GM21528 (cell line): ENCODE measurements at regions not wholly inside any gene's neighbourhood (a gene's known extent, or its start where the extent isn't known, plus 50 kb on each side); places are given as distances from the start of the nearest gene placed in this dataset.

Experiments
- ATAC-seq: cut with Tn5 transposase; IDR thresholded peaks from one replicate; pipeline ENCODE4 v1.9.1; 2021; ENCODE audit warnings: mild to moderate bottlenecking, moderate library complexity; ENCODE audit not compliant: unreplicated experiment, low FRiP score

DNA sequence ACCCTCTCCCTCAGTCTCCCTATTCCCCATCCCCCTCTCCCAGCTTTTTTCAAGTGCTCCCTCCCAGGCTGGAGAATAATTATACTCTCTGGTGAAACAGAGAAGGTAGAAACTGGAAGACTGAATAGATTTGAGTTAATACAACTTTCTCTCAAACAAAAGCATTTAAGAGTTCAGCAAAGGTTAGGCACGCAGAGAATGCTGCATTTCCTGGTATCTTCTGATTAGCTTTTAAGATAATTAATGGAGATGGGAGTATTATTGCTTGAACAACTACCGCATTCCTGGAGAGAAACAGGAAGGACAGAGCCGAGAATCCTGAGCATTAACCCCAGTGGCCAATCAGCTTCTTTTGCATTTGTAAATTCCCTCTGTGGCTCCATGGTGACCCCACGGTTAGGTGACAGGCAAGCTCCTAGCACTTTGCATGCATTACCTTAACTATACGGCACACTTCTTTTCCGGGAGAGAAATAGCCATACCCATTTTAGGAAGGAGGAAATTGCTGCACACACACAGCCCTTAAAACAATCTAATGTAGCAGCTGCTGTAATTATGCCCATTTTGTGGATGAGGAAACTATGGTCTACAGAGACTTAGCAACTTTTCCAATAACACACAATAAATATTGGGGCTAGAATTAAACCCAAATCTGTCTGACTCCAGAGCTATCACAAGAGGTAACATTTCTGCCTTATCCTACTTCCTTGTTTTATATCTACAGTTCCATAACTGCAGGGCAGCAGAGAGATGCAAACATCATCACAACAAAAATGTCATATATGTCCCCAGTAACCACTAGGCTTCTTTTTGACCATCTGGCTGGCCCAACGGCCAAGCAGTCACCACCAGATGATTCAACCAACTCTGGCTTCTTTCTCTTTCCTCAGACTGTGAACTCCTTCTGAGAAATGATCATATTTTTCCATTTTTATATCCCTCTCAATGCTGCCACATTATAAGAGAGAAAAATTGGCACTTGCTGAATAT, 169.9 kb downstream of the CD24 start:
- ATAC-seq, result no peak

DNA sequence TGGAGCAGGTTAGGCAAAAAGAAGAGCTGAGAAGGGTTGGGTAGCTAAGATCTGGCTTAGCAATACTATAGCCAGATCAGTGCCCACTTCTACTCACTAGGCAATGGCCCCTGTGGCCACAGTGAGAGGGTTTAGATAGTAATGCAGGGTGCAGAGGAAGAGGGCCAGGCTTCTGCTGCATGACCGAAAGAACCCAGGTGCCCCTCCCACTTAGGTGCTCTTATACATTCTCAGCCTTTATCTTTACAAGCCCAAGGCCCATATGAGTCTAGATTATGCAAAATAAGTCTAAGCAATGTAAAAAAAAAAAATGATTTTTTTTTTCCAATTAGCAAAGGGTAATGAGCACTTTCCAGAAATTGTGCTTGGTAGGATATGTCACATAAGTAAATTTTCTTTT, 171.3 kb downstream of the CD24 start:
- ATAC-seq, result no peak

DNA sequence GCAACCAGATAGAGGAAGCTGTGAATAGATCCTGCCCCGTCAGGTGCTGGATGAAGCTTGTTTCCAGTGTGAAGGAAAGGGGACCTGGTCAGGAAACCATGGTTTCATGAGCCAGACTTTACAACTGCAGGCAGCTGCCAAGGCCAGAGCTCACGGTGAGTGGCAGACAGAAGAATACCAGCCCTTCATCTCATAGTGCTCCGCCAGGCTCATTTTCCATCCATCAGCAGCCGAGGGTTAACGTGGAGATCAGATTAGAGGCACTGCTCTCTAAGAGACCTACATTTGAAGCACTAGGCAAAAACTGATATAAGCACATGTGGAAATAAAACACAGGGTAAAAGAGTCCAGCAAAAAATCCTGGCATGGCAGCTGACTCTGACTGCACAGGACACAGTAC, 172.4 kb downstream of the CD24 start:
- no peak for ATAC-seq

DNA sequence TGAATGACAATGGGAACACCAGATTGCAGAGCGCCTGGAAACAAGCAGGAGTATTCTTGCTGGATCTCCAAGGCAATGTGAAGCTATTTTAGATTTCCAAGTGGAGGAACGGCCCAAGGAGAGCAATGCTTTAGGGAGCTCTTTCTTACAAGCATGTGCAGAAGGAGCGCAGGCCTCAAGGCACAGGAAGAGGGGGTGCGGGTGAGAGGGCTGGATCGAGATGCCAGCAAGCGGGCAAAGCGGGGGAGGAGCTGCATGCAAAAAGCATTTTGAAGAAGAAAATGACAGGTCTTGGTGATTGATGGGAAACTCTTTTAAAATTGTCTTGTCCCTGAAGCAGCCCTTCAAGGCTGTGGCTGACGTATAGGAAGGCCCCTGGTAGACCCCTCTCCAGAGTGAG, 171.9 kb downstream of the QRSL1 start:
- ATAC-seq, result no peak

- ATAC-seq, result no peak
These were observed 171.0 kb downstream of the QRSL1 start for GRCh38 chr6:106800379-106800778.

GRCh38 chr6:106799031-106799894, 169.9 kb downstream of the QRSL1 start:
- ATAC-seq, result peak; percentile 68

GRCh38 chr6:106797186-106797585, 167.8 kb downstream of the QRSL1 start:
- ATAC-seq, result no peak

DNA sequence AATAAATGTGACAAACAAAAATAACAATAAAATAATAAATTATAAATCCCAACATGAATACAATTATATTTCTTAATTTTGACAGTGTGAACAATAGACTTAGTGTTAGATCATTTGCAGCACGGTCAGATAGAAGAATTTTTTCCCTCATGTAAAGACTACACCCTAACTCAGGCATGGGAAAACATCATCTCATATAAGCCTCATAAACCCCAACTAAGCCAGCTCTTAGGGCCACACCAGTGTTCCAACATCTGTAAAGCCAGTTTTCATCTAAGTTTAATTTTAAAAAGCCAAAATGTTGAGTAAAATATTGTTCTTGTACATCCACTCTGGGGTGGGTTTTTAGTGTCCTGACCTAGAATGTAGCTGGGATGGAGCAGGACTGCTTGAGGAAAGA, 167.4 kb downstream of the QRSL1 start:
- ATAC-seq, result no peak

- ATAC-seq, result no peak
These were observed 164.8 kb downstream of the QRSL1 start for GRCh38 chr6:106794129-106794528.

DNA sequence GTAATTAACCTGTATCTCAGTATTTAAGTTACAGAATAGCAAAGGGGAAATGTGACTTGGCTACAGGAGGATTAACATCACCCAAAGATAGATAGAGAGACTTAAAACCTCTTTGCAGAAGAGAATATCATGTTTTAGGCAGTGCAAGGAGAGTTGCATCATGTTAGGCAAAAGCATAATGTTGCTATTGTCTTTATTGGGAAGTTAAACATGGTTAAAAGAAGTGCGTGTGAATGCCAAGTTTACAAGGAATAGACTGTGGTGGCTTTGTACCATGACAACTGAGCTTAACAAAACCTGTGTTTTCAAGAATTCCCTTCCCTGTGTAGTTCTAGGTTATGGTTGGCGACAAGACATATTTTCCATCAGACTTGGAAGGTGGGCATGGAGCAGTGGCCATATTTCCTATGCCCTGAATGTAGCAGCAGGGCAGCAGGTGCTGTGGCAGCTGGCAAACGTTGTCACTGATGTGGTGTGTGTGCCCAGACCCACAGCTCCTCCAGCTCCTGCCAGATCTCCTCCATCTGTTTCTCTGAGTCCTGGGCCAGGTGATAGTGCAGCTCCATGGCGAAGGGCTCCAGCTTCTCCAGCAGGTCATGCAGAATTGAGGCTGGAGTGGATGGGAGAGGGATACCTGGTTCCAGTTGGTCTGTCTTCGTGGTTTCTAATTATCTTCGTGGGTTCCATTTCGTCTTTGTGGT, 163.3 kb downstream of the QRSL1 start:
- ATAC-seq, result no peak

DNA sequence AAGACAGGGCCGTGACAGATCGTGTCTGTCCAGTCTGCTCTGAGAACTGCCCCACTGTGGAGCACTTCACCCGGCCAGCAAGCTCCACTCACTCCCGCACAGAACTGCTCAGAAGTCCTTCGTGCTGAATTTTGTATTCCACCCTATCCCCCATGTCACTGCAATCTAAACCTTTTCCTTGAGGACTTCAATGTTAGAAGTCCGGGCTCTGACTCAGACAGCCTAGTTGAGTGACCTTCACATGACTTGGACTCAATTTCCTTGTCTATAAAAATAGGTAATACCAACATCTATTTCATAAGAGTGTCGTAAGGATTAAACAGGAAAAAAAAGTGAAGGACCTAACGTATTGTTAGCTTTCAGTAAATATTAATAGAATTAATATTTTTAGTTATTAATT, 161.6 kb downstream of the QRSL1 start:
- no peak for ATAC-seq

- ATAC-seq, result no peak
These were observed 160.9 kb downstream of the QRSL1 start for GRCh38 chr6:106790149-106790770.

DNA sequence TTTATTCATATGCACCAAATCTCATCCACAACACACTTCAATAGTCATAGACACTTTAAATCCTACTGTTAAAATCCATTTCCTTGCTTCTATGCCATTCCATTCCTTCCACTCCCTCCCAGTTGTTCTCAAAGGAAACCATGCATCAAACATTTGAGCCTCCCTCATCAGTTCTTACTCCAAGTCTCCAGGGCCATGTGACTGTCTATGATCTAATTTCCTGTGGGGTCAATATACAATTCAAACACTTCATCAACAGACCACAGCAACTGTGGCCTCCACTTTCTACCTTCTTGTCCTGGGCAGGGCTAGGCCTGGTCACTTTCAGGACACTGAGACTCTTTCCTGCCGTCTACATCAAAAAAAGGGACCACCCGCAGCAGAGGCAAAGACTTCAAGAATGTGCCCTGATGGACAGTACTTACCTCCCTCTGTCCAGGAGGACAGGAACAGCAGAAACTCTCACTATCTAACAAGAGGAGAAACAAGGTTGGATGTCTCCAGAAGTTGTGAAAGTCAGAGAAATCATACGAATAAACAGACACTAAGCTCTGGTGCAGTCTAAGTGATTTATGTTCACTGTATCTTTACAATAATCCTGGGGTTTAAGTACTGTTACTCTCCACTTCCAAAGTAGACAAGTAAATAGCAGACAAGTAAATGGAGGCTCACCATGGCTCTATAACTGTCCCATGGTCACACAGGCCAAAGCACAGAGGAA, 160.2 kb downstream of the QRSL1 start:
- no peak for ATAC-seq

DNA sequence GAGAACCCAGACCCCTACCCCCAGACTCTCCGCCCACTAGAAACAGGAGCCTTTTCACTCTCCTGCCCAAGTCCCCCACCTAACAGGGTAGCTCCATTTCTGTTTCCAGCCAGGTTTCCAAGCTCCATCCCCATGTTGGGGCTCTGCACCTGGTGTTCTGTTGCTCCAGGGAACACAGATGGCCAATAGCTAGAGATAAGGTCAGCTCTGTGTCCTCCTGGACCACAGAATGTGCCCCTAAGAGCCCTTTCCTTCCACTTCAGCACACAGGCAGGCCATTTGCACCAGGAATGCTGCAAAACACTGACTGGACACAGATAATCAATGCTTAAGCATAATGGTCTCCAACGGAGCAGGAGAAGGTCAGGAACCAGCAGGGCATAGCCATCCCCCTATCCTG, 159.4 kb downstream of the QRSL1 start:
- no peak for ATAC-seq

DNA sequence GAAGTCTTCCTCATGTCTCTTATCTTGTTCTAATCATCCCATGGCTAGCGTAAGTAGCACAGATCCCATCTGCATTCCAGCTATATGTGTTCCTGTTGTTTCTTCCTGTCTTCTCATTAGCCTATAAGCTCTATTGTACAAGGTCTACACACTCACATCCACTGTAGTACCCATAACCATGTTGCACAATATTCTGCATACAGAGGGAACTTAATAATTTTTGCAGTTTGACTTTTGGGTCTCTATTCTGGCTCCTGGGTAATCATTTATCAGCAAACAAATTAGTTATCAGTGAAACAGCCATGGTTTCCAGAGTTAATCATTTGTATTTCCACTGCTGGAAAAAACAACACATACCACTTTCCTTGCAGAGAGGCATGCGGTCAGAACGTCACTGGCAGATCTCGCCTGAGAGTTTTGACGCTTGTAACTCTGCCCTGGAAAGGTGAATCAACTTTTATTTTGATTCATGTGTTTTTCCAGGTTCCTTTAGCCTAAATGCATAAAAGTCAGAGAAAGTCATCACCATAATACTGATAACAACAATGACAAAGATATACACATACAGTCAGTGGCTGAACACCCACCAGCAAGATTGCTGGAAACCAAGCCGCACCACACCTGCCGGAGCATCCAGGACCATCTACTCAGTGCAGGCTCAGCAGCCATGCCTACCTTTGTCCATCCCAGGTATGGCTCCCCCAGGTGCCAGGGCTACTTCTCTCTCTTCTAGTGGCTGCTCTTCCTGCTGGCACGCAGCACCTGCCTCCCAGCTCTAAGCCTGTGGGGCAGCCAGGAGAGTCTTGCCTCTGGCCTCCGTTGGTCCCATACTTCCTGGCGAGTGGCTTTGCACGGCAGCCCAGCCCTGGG, 158.2 kb downstream of the QRSL1 start:
- ATAC-seq, result no peak

DNA sequence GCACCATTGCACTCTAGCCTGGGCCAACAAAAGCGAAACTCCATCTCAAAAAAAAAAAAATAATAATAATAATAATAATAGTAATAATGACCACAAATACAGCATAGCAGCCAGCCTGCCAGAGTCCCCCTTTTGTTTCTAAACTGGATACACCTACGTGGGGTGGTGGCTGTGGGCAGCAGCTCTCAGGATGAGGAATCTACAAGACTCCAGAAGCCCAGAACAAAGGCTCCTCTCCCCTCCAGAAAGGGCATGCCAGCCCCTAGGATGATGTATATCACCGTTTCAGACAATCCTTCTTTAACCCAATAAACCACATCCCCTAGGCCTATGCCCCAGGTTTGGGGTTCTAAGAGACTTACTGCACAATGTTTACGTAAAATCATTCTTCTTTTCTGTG, 155.9 kb downstream of the QRSL1 start:
- ATAC-seq, result no peak

DNA sequence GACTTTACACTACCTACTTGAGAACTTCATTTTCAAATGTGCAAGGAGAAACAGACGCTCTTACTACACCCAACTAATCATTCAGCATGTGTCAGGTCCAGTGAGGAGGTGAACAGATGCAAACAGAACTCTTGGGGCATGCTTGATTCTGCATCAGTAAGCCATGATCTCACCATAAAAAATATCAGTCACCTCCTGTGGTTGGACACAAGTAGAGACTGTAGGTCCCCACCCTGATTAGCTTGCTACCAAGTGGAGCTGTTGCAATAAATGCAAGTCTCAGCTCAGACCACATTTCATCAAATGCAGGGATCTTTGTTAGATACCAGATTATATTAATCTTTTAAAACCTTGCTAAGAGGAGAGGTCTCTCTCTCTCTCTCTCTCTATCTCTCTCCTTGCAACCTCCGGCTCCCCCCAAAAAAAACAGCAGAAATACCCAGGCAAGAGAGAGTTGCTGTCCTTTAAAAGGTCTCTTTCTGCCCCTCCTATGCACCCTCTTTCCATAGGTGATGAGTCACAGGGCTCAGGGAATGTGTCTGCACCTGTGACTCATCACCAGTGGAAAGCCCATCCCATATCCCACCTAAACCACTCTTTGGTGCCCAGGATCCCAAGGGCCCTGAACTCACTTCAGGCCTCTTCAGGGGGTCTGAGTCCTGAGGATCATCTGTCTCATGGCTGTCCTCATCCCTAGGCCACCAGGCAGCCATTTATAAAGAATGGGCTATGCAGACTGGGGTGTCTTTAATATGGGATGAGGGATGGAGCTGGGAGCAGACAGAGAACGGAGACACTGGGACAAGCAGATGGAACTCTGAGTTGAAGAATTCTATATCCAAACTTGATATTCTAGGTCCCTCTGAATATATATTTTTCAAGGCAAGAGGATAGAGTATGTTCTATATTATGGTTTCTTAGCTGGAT, 154.5 kb downstream of the QRSL1 start:
- no peak for ATAC-seq
